ENCODE measurements at regions not wholly inside any gene's neighbourhood (a gene's known extent, or its start where the extent isn't known, plus 50 kb on each side); places are given as distances from the start of the nearest gene placed in this dataset.

DNA sequence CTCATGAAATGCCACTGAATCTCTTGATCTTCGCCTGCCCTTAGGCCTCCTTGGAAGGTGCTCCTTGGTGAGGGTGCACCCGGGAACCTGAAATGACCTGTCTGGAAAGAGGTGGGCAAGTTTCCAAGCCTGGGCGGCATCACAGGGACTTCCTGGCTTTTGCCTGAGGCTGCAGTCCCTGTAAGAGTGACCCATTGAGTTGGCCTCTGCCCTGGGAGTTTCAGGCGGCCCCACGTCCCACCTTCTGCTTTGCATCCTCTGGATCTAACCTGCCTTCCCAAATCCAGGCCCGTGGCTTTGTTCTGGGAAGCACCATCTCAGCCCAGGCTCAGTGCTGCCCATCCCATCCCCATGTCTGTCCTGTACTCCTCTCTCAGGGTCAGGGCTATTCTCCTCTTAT, 356.4 kb downstream of the RPS24 start:
- no peaks in the 10 kb centered on the region for H3K4me1 ChIP-seq (ENCODE audit: control insufficient read depth in 1 of 2, low read depth in 2 of 2)
- H3K27me3 ChIP-seq (replicated peaks; ENCODE audit: insufficient read depth): no peaks in the 10 kb centered on the region
- no peak overlapping the region for H3K27ac ChIP-seq
- H3K9me3 ChIP-seq: no peaks in the 10 kb centered on the region
- ATAC-seq (ENCODE audit: insufficient number of reproducible peaks, low FRiP score, low read depth) (no peak), DNase-seq (ENCODE audit: low spot score) (no peak)
- TF ChIP-seq, protein P1, sequence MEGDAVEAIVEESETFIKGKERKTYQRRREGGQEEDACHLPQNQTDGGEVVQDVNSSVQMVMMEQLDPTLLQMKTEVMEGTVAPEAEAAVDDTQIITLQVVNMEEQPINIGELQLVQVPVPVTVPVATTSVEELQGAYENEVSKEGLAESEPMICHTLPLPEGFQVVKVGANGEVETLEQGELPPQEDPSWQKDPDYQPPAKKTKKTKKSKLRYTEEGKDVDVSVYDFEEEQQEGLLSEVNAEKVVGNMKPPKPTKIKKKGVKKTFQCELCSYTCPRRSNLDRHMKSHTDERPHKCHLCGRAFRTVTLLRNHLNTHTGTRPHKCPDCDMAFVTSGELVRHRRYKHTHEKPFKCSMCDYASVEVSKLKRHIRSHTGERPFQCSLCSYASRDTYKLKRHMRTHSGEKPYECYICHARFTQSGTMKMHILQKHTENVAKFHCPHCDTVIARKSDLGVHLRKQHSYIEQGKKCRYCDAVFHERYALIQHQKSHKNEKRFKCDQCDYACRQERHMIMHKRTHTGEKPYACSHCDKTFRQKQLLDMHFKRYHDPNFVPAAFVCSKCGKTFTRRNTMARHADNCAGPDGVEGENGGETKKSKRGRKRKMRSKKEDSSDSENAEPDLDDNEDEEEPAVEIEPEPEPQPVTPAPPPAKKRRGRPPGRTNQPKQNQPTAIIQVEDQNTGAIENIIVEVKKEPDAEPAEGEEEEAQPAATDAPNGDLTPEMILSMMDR (IDR thresholded peaks at IDR 0.05): no peak
- H3K36me3 ChIP-seq: no peaks in the 10 kb centered on the region
- no peak overlapping the region for H3K4me3 ChIP-seq

DNA sequence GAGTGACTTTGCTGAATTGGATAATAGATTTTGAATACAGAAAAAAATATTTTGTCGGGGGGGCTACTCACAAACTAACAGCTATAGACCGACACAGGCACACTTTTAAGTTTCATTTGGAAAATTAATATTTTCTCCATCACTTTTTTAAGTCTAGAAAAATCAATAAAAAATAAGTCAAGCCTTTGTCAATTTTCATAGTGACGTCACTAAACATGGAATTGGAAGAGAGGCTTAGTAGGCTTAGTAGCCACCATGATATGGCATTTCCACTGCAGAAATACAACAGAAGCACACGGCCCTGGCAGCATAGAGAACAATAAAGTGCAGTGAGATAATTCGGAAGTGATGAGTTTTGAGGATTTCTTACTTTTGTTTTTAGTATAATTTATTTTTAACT, 357.2 kb downstream of the RPS24 start:
- no peaks in the 10 kb centered on the region for H3K9me3 ChIP-seq
- H3K27ac ChIP-seq: no peak overlapping the region
- H3K36me3 ChIP-seq: no peaks in the 10 kb centered on the region
- TF ChIP-seq, protein P1 (IDR thresholded peaks at IDR 0.05): no peak
- ATAC-seq (ENCODE audit: insufficient number of reproducible peaks, low FRiP score, low read depth) (no peak), DNase-seq (ENCODE audit: low spot score) (no peak)
- no peak overlapping the region for H3K4me3 ChIP-seq
- H3K4me1 ChIP-seq (ENCODE audit: control insufficient read depth in 1 of 2, low read depth in 2 of 2): no peaks in the 10 kb centered on the region
- no peaks in the 10 kb centered on the region for H3K27me3 ChIP-seq (replicated peaks; ENCODE audit: insufficient read depth)

GRCh38 chr10:78391585-78391984, 357.9 kb downstream of the RPS24 start:
- Histone ChIP-seq H3K4me1 (ENCODE audit: control insufficient read depth in 1 of 2, low read depth in 2 of 2) (no peaks in the 10 kb centered on the region), H3K9me3 (no peaks in the 10 kb centered on the region), H3K27me3 (replicated peaks; ENCODE audit: insufficient read depth) (no peaks in the 10 kb centered on the region), H3K4me3 (no peak overlapping the region), H3K27ac (no peak overlapping the region), H3K36me3 (no peaks in the 10 kb centered on the region)
- ATAC-seq (ENCODE audit: insufficient number of reproducible peaks, low FRiP score, low read depth) (no peak), DNase-seq (ENCODE audit: low spot score) (no peak)
- TF ChIP-seq, protein P1 (IDR thresholded peaks at IDR 0.05): no peak

- Histone ChIP-seq H3K36me3 (no peaks in the 10 kb centered on the region), H3K27me3 (replicated peaks; ENCODE audit: insufficient read depth) (no peaks in the 10 kb centered on the region), H3K27ac (no peak overlapping the region), H3K9me3 (no peaks in the 10 kb centered on the region), H3K4me1 (ENCODE audit: control insufficient read depth in 1 of 2, low read depth in 2 of 2) (no peaks in the 10 kb centered on the region), H3K4me3 (no peak overlapping the region)
- no peak for ATAC-seq (ENCODE audit: insufficient number of reproducible peaks, low FRiP score, low read depth)
- no peak for DNase-seq (ENCODE audit: low spot score)
- TF ChIP-seq, protein P1 (IDR thresholded peaks at IDR 0.05): no peak
These were observed 358.5 kb downstream of the RPS24 start for GRCh38 chr10:78392197-78392596.

DNA sequence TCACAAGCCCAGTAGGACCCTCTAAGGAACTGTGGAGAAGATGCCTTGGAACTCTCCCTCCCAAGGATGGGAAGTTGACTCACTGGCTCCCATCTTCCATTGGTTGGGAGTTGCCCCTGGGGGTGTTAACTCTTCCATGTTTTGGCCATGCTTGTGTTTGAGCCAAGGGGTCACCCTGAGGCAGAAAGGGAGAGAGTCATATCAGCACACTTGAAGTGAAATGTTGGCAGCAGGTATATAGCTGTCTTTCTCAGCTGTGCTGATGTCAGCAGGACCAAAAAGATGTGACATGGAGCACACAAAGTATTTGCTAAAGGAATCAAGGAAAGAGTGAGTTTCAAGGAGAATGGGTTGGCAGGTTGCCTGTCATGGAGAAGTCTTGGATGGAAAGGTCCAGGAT, 359.4 kb downstream of the RPS24 start:
- H3K9me3 ChIP-seq: no peaks in the 10 kb centered on the region
- no peaks in the 10 kb centered on the region for H3K36me3 ChIP-seq
- no peaks in the 10 kb centered on the region for H3K27me3 ChIP-seq (replicated peaks; ENCODE audit: insufficient read depth)
- ATAC-seq (ENCODE audit: insufficient number of reproducible peaks, low FRiP score, low read depth) (no peak), DNase-seq (ENCODE audit: low spot score) (no peak)
- H3K27ac ChIP-seq: no peak overlapping the region
- H3K4me1 ChIP-seq (ENCODE audit: control insufficient read depth in 1 of 2, low read depth in 2 of 2): no peaks in the 10 kb centered on the region
- no peak overlapping the region for H3K4me3 ChIP-seq
- TF ChIP-seq, protein P1 (IDR thresholded peaks at IDR 0.05): no peak

All from thoracic aorta (tissue), 2 donors.